ENCODE measurements at regions not wholly inside any gene's neighbourhood (a gene's known extent, or its start where the extent isn't known, plus 50 kb on each side); places are given as distances from the start of the nearest gene placed in this dataset.

DNA sequence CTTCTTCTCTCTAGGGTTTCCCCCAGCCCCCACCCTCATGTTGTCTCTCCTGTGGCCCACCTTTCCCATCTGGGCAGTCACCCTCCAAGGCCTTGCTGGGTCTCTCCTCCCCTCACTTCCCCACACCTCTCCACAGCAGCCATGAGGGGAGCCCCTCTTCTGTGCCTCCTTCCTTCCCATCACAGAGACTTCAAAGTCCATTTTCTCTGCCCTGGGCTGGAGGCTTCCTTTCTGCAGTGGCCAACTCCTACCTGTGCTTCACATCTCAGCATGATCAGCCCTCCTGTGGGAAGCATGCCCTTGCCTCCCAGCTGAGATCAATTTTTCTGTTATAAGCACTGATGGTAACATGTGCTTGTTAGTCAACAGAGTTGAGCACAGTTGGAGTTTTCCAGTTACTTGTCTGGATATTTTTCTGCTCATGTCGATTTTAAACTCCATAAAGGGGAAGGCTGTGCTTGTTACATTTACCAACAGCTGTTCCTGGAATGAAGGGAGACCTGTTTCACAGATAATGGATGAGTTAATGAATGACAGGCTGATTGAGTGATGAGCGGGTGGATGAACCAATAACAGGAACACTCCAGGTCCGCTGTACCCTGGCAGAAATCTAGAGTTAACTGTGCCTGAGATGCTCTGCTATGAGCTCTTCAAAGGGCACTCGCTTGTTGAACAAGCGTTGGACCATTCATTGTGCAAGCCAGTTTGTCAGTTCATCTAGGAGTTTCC is 71.4 kb upstream of the PRSS58 start:
- TF ChIP-seq TAF1 (IDR thresholded peaks at IDR 0.05; ENCODE audit: low read depth, low read length) (no peak), PAX5 (IDR thresholded peaks at IDR 0.05; ENCODE audit: insufficient read depth, low read length, severe bottlenecking) (no peak), POLR2AphosphoS5 (IDR thresholded peaks at IDR 0.05; ENCODE audit: low read depth, low read length) (no peak), SPI1 (IDR thresholded peaks at IDR 0.05; ENCODE audit: low read depth, low read length) (no peak), POU2F2 (IDR thresholded peaks at IDR 0.05; ENCODE audit: low read depth, low read length) (no peak), POLR2A (IDR thresholded peaks at IDR 0.05; ENCODE audit: low read depth, low read length) (no peak)
- FAIRE-seq: no peak
- no peak for DNase-seq (ENCODE audit: insufficient read length, low spot score)

DNA sequence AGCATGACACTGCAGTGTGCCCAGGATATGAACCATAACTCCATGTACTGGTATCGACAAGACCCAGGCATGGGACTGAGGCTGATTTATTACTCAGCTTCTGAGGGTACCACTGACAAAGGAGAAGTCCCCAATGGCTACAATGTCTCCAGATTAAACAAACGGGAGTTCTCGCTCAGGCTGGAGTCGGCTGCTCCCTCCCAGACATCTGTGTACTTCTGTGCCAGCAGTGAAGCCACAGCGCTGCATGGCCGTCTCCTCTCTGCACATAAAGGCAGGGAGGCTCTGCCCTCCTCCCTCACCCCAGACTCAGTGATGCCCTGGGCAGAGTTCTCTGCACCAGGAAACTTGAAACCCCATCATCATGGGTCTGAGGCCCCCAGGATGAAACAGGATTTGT is 70.7 kb upstream of the PRSS58 start:
- FAIRE-seq (no peak), DNase-seq (ENCODE audit: insufficient read length, low spot score) (no peak)
- TF ChIP-seq POLR2A (IDR thresholded peaks at IDR 0.05; ENCODE audit: low read depth, low read length): no peak
- TF ChIP-seq TAF1 (IDR thresholded peaks at IDR 0.05; ENCODE audit: low read depth, low read length): no peak
- TF ChIP-seq POU2F2 (IDR thresholded peaks at IDR 0.05; ENCODE audit: low read depth, low read length): no peak
- TF ChIP-seq SPI1 (IDR thresholded peaks at IDR 0.05; ENCODE audit: low read depth, low read length): no peak
- TF ChIP-seq PAX5 (IDR thresholded peaks at IDR 0.05; ENCODE audit: insufficient read depth, low read length, severe bottlenecking): no peak
- TF ChIP-seq POLR2AphosphoS5 (IDR thresholded peaks at IDR 0.05; ENCODE audit: low read depth, low read length): no peak

DNA sequence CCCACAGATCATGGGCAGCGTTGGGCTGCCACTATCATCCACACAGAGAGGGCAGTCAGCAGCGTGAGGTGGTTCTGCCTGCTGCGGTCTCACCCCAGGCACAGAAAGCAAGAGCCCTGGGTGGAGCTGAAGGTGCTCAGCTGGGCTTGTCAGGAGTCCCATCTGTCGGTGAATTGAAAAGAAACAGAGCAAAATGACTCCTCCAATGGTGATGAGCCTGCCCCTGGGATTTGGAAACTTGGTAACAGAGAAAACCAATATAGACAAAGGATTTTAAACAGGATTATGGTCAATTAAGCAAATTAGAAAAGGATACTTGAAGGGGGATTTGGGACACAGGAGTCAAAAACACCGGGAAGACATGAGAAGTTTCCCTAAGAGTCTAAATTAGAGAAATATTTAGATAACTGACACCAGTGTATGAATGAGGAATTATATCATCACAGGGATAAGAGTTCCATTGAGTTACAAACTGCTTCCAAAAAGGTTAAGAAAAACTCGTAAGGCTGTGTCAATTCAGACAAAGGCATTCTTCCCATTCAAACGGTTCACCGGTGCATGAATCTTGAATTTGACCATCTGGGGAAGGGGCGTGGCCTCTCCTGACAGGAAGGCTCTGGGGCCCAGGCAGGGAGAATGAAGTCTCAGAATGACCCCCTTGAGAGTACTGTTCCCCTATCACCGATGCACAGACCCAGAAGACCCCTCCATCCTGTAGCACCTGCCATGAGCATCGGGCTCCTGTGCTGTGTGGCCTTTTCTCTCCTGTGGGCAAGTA is 70.0 kb upstream of the PRSS58 start:
- no peak for TF ChIP-seq POLR2A (IDR thresholded peaks at IDR 0.05; ENCODE audit: low read depth, low read length)
- no peak for TF ChIP-seq POLR2AphosphoS5 (IDR thresholded peaks at IDR 0.05; ENCODE audit: low read depth, low read length)
- TF ChIP-seq SPI1 (IDR thresholded peaks at IDR 0.05; ENCODE audit: low read depth, low read length): no peak
- TF ChIP-seq POU2F2 (IDR thresholded peaks at IDR 0.05; ENCODE audit: low read depth, low read length): no peak
- no peak for TF ChIP-seq TAF1 (IDR thresholded peaks at IDR 0.05; ENCODE audit: low read depth, low read length)
- TF ChIP-seq PAX5 (IDR thresholded peaks at IDR 0.05; ENCODE audit: insufficient read depth, low read length, severe bottlenecking): no peak
- DNase-seq (ENCODE audit: insufficient read length, low spot score) (no peak), FAIRE-seq (no peak)

DNA sequence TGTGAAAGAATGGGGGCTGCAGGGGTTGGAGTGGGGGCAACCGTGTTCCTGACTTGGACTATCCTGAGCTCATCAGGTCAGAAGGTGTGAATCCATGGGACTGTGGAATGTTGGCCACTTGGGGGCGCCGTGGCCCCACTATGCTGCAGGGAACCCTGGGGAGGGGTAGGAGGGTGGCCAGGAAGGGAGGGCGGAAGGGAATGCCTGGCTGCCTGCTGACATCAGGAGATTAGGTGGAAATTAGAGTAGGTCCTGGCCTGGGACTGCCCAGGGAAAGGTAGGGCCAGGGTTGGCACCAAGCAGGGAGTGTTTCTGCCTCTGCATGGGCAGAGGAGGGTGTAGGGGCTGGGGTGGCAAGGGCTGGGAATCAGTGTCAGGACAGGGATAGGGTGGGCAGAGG is 65.8 kb upstream of the PRSS58 start:
- TF ChIP-seq POLR2A (IDR thresholded peaks at IDR 0.05; ENCODE audit: low read depth, low read length) (no peak), TAF1 (IDR thresholded peaks at IDR 0.05; ENCODE audit: low read depth, low read length) (no peak)
- DNase-seq (ENCODE audit: insufficient read length, low spot score): no peak
- no peak for FAIRE-seq

DNA sequence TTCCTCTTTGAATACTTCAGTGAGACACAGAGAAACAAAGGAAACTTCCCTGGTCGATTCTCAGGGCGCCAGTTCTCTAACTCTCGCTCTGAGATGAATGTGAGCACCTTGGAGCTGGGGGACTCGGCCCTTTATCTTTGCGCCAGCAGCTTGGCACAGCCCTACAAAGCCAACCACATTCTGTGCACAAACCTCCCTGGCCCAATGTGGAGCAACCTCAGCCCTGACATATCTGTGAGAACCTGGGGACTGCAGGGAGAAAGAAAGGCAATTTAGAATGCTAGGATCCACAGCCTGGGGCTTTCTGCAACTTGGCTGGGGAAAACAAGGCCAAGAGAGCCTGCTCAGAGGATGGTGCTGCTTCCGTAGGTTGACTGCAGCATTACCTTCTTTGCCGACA is 63.5 kb upstream of the PRSS58 start:
- no peak for DNase-seq (ENCODE audit: insufficient read length, low spot score)
- no peak for TF ChIP-seq SPI1 (IDR thresholded peaks at IDR 0.05; ENCODE audit: low read depth, low read length)
- no peak for TF ChIP-seq POLR2A (IDR thresholded peaks at IDR 0.05; ENCODE audit: low read depth, low read length)
- no peak for TF ChIP-seq POLR2AphosphoS5 (IDR thresholded peaks at IDR 0.05; ENCODE audit: low read depth, low read length)
- no peak for TF ChIP-seq PAX5 (IDR thresholded peaks at IDR 0.05; ENCODE audit: insufficient read depth, low read length, severe bottlenecking)
- no peak for TF ChIP-seq TAF1 (IDR thresholded peaks at IDR 0.05; ENCODE audit: low read depth, low read length)
- TF ChIP-seq POU2F2 (IDR thresholded peaks at IDR 0.05; ENCODE audit: low read depth, low read length): no peak
- no peak for FAIRE-seq

DNA sequence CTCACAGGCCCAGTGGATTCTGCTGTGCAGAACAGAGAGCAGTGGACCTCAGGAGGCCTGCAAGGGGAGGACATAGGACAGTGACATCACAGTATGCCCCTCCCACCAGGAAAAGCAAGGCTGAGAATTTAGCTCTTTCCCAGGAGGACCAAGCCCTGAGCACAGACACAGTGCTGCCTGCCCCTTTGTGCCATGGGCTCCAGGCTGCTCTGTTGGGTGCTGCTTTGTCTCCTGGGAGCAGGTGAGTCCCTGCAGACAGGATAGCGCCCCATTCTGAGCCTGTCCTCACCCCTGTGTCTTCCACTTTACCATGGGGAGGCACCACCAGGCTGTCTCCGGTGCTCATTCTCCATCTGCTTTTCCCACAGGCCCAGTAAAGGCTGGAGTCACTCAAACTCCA is 63.0 kb upstream of the PRSS58 start:
- DNase-seq (ENCODE audit: insufficient read length, low spot score): no peak
- no peak for TF ChIP-seq POU2F2 (IDR thresholded peaks at IDR 0.05; ENCODE audit: low read depth, low read length)
- no peak for TF ChIP-seq TAF1 (IDR thresholded peaks at IDR 0.05; ENCODE audit: low read depth, low read length)
- TF ChIP-seq POLR2AphosphoS5 (IDR thresholded peaks at IDR 0.05; ENCODE audit: low read depth, low read length): no peak
- no peak for TF ChIP-seq POLR2A (IDR thresholded peaks at IDR 0.05; ENCODE audit: low read depth, low read length)
- TF ChIP-seq SPI1 (IDR thresholded peaks at IDR 0.05; ENCODE audit: low read depth, low read length): no peak
- no peak for TF ChIP-seq PAX5 (IDR thresholded peaks at IDR 0.05; ENCODE audit: insufficient read depth, low read length, severe bottlenecking)
- FAIRE-seq: no peak

DNA sequence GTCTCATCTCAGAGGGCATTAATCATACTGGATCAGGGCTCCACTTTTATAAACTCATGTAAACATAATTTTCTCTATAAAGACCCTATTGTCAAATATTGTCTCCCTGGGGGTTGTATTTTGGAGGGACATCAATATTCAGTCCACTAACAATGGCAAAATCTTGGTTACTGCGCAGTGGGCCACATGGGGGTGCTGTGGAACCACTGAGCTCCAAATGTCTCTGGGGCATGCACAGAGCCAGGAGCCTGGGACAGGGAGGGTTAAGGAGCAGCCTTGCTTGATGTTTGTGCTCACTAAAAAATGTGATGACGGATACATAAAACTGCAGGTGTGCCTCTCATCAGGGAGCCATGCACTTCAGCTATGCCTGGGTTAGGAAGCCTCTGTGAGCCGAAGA is 62.1 kb upstream of the PRSS58 start:
- no peak for FAIRE-seq
- no peak for TF ChIP-seq POLR2AphosphoS5 (IDR thresholded peaks at IDR 0.05; ENCODE audit: low read depth, low read length)
- TF ChIP-seq PAX5 (IDR thresholded peaks at IDR 0.05; ENCODE audit: insufficient read depth, low read length, severe bottlenecking): no peak
- TF ChIP-seq POLR2A (IDR thresholded peaks at IDR 0.05; ENCODE audit: low read depth, low read length): no peak
- TF ChIP-seq POU2F2 (IDR thresholded peaks at IDR 0.05; ENCODE audit: low read depth, low read length): no peak
- no peak for DNase-seq (ENCODE audit: insufficient read length, low spot score)

DNA sequence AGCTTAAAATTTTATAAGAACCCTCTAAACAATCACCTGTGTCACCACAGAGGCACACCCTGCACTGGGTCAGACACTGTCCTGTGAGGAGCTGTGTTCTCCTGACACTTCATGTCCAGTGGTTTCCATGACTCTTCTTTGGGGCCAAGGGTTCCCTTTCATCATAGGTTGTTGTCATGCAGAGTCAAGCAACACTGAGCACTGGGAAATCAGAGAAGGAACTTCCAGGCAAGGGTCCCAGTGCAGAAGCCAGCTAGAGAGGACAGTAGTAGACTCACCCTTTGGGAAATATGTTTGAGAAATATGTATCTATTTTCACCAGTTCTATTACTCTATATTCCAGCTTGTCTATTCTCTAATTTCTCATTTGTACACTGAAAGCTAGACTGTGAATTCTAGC is 56.4 kb upstream of the PRSS58 start:
- DNase-seq (ENCODE audit: insufficient read length, low spot score): no peak
- TF ChIP-seq PAX5 (IDR thresholded peaks at IDR 0.05; ENCODE audit: insufficient read depth, low read length, severe bottlenecking) (no peak), TAF1 (IDR thresholded peaks at IDR 0.05; ENCODE audit: low read depth, low read length) (no peak), POU2F2 (IDR thresholded peaks at IDR 0.05; ENCODE audit: low read depth, low read length) (no peak), POLR2A (IDR thresholded peaks at IDR 0.05; ENCODE audit: low read depth, low read length) (no peak), POLR2AphosphoS5 (IDR thresholded peaks at IDR 0.05; ENCODE audit: low read depth, low read length) (no peak), SPI1 (IDR thresholded peaks at IDR 0.05; ENCODE audit: low read depth, low read length) (no peak)
- FAIRE-seq: no peak

DNA sequence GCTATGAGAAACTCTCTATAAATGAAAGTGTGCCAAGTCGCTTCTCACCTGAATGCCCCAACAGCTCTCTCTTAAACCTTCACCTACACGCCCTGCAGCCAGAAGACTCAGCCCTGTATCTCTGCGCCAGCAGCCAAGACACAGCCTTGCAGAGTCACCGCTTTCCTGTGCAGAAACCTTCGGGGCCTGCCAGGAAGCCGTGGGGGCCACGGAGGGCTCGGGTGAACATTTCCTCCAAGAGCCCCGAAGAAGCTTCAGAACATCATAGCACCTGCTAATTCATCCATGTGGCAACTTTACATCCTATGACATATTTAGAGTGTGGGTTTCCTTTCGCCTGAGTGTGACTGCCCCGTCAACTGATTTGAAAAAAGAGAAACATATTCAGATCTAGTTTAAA is 55.7 kb upstream of the PRSS58 start:
- TF ChIP-seq POLR2AphosphoS5 (IDR thresholded peaks at IDR 0.05; ENCODE audit: low read depth, low read length): no peak
- no peak for TF ChIP-seq POLR2A (IDR thresholded peaks at IDR 0.05; ENCODE audit: low read depth, low read length)
- no peak for TF ChIP-seq PAX5 (IDR thresholded peaks at IDR 0.05; ENCODE audit: insufficient read depth, low read length, severe bottlenecking)
- FAIRE-seq (no peak), DNase-seq (ENCODE audit: insufficient read length, low spot score) (no peak)

DNA sequence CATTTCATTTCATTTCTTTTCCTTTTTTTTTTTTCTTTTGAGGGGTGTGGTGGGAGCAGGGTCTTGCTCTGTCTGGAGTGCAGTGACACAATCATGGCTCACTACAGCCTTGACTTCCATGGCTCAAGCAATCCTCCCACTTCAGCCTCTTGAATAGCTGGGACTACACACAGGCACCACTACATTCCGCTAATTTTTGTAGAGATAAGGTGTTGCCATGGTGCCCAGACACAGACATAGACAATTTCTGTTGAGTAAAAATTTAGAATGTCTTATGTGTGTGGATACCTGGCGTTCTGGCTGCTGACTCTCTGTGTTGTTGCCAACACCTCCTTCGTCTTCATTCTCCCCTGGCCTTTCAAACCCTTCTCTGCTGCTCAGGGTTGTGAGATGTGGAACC is 54.0 kb upstream of the PRSS58 start:
- no peak for FAIRE-seq
- DNase-seq (ENCODE audit: insufficient read length, low spot score): no peak
- TF ChIP-seq SPI1 (IDR thresholded peaks at IDR 0.05; ENCODE audit: low read depth, low read length) (no peak), POU2F2 (IDR thresholded peaks at IDR 0.05; ENCODE audit: low read depth, low read length) (no peak), POLR2A (IDR thresholded peaks at IDR 0.05; ENCODE audit: low read depth, low read length) (no peak), PAX5 (IDR thresholded peaks at IDR 0.05; ENCODE audit: insufficient read depth, low read length, severe bottlenecking) (no peak), TAF1 (IDR thresholded peaks at IDR 0.05; ENCODE audit: low read depth, low read length) (no peak), POLR2AphosphoS5 (IDR thresholded peaks at IDR 0.05; ENCODE audit: low read depth, low read length) (no peak)
